Stimulated activated CD8-positive, alpha-beta memory T cell treated with anti-CD3 and anti-CD28 coated beads, Interleukin-7, amount 100 ng/mL, for 4 hours (primary cell): ENCODE measurements at regions not wholly inside any gene's neighbourhood (a gene's known extent, or its start where the extent isn't known, plus 50 kb on each side); places are given as distances from the start of the nearest gene placed in this dataset.

Experiments used
- DNase-seq, 2 donors: peaks; one replicate each; pipeline ENCODE4 v3.0.0-alpha.2; 2020; ENCODE audit warnings: low read depth in 2 of 2

- no peak for DNase-seq
Observed at GRCh38 chr7:79716329-79716728, 262.9 kb upstream of the MAGI2 start.

- DNase-seq: no peak
Observed at GRCh38 chr7:79714081-79714480, 260.6 kb upstream of the MAGI2 start.

GRCh38 chr7:79713276-79713675 is 259.8 kb upstream of the MAGI2 start:
- no peak for DNase-seq

- no peak for DNase-seq
Observed at GRCh38 chr7:79711660-79712059, 258.2 kb upstream of the MAGI2 start.

- DNase-seq: no peak
Observed at GRCh38 chr7:79709574-79710409, 256.3 kb upstream of the MAGI2 start.

- DNase-seq: no peak
Observed at GRCh38 chr7:79702116-79702515, 248.6 kb upstream of the MAGI2 start.

GRCh38 chr7:79692015-79692414 is 238.5 kb upstream of the MAGI2 start:
- no peak for DNase-seq

- no peak for DNase-seq
Observed at GRCh38 chr7:79691074-79691473, 237.6 kb upstream of the MAGI2 start.

GRCh38 chr7:79684384-79684783 is 230.9 kb upstream of the MAGI2 start:
- DNase-seq: no peak

- no peak for DNase-seq
Observed at GRCh38 chr7:79683916-79684315, 230.4 kb upstream of the MAGI2 start.

GRCh38 chr7:79683185-79683890 is 229.9 kb upstream of the MAGI2 start:
- DNase-seq: no peak

GRCh38 chr7:79681454-79681853 is 228.0 kb upstream of the MAGI2 start:
- DNase-seq: no peak

- no peak for DNase-seq
Observed at GRCh38 chr7:79673969-79674368, 220.5 kb upstream of the MAGI2 start.

- no peak for DNase-seq
Observed at GRCh38 chr7:79673421-79673820, 220.0 kb upstream of the MAGI2 start.

- no peak for DNase-seq
Observed at GRCh38 chr7:79668292-79668691, 214.8 kb upstream of the MAGI2 start.

- DNase-seq: no peak
Observed at GRCh38 chr7:79666472-79666871, 213.0 kb upstream of the MAGI2 start.

- no peak for DNase-seq
Observed at GRCh38 chr7:79664884-79665676, 211.6 kb upstream of the MAGI2 start.

GRCh38 chr7:79658304-79658703 is 204.8 kb upstream of the MAGI2 start:
- no peak for DNase-seq

- DNase-seq: no peak
Observed at GRCh38 chr7:79653136-79653631, 199.7 kb upstream of the MAGI2 start.

GRCh38 chr7:79652619-79653018 is 199.2 kb upstream of the MAGI2 start:
- no peak for DNase-seq

GRCh38 chr7:79647711-79648110 is 194.2 kb upstream of the MAGI2 start:
- no peak for DNase-seq

GRCh38 chr7:79646278-79646677 is 192.8 kb upstream of the MAGI2 start:
- no peak for DNase-seq
